HEK293 (cell line): ENCODE measurements at regions not wholly inside any gene's neighbourhood (a gene's known extent, or its start where the extent isn't known, plus 50 kb on each side); places are given as distances from the start of the nearest gene placed in this dataset.
"Not testable (repeated sequence)": the region's sequence is repeated elsewhere in the genome, so short reads cannot be mapped to it uniquely, and the experiment has no call there.

Experiments used
- ZNF248 ChIP-seq: fragments of 450-650 bp; formaldehyde crosslinking; IDR thresholded peaks from 2 replicates; pipeline ENCODE4 v1.5.1; 2017; ENCODE audit warnings: missing biosample characterization, missing genetic modification characterization
- ZNF514 ChIP-seq: fragments of 450-650 bp; formaldehyde crosslinking; IDR thresholded peaks from 2 replicates; pipeline ENCODE4 v1.5.1; 2016; ENCODE audit warnings: missing biosample characterization, missing genetic modification characterization
- TF ChIP-seq, protein P1 (sequence below): fragments of 450-650 bp; formaldehyde crosslinking; IDR thresholded peaks from 2 replicates; pipeline ENCODE4 v1.5.1; 2016; ENCODE audit warnings: missing biosample characterization, missing genetic modification characterization

DNA sequence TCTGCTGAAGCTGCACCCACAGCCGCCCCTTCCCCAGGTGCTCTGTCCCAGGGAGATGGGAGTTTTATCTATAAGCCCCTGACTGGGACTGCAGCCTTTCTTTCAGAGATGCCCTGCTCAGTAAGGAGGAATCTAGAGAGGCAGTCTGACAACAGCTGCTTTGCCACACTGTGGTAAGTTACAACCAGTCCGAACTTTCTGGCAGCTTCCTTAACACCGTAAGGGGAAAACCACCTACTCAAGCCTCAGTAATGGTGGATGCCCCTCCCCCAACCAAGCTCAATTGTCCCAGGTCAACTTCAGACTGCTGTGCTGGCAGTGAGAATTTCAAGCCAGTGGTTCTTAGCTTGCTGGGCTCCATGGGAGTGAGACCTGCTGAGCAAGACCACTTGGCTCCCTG, 129.7 kb downstream of the DUSP6 start:
- TF ChIP-seq, protein P1, sequence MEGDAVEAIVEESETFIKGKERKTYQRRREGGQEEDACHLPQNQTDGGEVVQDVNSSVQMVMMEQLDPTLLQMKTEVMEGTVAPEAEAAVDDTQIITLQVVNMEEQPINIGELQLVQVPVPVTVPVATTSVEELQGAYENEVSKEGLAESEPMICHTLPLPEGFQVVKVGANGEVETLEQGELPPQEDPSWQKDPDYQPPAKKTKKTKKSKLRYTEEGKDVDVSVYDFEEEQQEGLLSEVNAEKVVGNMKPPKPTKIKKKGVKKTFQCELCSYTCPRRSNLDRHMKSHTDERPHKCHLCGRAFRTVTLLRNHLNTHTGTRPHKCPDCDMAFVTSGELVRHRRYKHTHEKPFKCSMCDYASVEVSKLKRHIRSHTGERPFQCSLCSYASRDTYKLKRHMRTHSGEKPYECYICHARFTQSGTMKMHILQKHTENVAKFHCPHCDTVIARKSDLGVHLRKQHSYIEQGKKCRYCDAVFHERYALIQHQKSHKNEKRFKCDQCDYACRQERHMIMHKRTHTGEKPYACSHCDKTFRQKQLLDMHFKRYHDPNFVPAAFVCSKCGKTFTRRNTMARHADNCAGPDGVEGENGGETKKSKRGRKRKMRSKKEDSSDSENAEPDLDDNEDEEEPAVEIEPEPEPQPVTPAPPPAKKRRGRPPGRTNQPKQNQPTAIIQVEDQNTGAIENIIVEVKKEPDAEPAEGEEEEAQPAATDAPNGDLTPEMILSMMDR: not testable (repeated sequence)
- TF ChIP-seq ZNF248, ZNF514 (tag by site-specific recombination): not testable (repeated sequence)
